ENCODE measurements at regions not wholly inside any gene's neighbourhood (a gene's known extent, or its start where the extent isn't known, plus 50 kb on each side); places are given as distances from the start of the nearest gene placed in this dataset.

- no peak for DNase-seq
Observed at GRCh38 chr1:201660931-201661822, 122.2 kb downstream of the NAV1 start.

DNA sequence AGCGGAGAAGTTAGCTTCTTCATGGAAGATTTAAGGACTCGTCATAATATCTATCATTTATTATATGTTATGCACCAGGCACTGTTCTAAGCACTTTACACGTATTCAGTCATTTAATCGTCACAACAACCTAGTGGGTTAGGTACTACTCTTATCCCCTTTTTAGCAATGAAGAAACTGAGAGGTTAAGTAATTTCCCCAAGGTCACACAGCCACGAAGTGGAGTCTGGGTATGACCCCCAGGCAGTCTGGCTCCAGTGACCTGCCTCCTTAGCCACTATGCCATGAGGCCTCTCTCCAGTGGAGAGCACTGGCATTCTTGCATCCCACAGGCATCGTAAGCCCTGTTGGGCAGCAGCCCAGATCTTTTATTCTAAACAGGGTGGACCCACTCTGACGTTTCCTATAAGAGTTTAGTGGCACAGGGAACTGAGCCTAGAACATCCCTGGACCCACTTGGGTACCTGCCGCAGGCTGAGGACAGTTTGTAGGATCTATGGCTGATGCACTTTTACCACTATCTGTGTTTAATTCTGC is 123.0 kb downstream of the NAV1 start:
- no peak for DNase-seq

- DNase-seq = no peak
Observed at GRCh38 chr1:201662646-201663045, 123.7 kb downstream of the NAV1 start.

DNA sequence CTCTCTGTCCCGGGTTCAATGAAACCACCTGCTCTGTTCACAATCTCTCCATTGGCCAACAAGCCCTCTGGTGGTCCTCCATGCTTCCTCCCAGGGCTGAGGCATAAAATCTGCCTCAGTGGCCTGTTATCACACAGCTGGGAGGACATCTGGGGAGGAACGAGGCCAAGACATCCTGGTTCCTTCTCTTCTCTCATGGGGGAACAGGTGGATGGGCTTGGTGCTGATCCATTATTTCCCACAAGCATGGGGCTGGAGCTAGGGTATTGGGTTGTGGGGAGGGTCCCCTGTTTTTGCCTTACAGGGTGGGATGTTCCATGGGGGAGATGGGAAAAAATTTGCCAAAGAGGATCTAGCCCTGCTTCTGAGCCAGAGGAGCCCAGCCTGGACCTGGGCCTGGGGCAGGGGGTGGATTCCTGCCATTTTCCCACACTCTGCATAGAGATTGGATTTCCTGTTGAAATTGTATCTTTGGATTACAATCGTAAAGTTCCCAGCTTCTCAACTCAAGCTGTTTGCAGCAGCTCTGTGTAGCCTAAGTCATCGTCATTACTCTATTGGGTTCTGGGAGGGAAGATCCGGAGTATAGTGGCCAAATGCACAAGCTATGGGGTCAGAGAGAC is 124.7 kb downstream of the NAV1 start:
- no peak for DNase-seq

GRCh38 chr1:201665036-201665435 is 126.1 kb downstream of the NAV1 start:
- DNase-seq = no peak

- no peak for DNase-seq
Observed at GRCh38 chr1:201666102-201666501, 127.2 kb downstream of the NAV1 start.

- DNase-seq = no peak
Observed at GRCh38 chr1:201666645-201667044, 127.7 kb downstream of the NAV1 start.

DNA sequence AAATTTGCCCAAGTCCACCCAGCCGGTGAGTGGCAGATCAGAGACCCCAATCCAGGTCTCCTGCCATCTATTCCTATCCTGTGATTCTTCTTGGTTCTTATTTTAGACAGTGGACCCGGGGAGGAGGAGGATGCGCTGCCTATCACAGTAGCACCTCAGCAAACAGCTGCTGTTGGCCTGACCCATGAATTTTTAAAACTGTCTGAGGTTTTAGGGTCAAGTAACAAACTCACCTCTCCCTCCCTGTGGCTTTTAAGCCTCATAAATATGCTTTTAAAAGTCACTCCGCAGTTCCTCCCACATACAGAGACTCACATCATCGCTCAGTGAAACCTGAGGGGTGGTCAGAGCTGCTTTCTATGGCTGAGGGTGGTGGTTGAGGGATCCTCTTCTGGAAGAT is 128.6 kb downstream of the NAV1 start:
- DNase-seq = no peak

DNA sequence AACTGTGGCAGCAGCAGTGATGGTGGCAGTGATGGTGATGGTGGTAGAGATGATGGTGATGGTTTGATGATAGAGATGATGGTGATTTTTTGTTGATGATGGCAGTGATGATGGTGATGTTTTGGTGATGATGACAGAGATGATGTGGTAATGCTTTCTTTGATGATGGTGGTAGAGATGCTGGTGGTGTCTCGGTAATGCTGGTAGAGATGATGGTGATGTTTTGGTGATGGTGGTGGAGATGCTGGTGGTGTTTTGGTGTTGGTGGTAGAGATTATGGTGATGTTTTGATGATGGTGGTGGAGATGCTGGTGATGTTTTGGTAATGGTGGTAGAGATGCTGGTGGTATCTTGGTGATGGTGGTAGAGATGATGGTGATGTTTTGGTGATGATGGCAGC is 131.6 kb downstream of the NAV1 start:
- DNase-seq = no peak

GRCh38 chr1:201672685-201673084 is 133.8 kb downstream of the NAV1 start:
- no peak for DNase-seq

DNA sequence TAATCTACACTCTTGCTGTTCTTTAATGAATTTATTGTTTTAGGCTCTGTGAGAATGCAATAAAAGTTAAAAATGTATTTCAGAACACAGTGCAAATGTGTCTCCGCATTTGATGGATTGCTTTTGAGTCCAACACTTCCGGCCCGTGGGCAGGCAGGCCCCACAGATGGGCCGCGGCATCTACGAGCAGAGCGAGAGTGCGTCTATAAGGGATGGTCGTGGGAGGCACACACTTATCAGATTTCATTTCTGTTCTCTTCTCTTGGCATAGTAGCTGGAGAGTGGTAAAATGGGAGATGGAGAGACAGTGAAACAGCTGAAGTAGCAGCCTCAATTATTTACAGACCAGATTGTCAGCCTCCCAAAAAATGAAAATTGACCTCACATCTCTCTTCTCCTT is 134.2 kb downstream of the NAV1 start:
- no peak for DNase-seq

- DNase-seq = no peak
Observed at GRCh38 chr1:201673915-201674314, 135.0 kb downstream of the NAV1 start.

DNA sequence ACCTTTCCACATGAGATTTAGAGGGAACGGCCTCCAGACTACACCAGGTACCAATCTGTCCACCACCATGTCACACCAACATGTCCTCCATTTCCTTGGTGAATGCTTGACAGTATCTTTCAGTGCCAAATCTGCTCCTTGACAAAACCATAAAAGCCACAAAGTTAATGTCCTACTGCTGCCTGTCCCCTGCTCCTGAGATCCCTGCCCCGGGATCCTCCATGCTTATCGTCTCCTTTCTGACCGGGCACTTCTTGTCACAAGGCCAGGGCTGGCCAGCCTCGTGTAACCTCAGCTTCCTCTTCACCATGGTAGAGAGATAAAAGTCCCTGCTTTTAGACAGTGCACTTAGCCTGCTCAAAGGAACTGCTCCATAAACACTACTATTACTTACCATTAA is 136.2 kb downstream of the NAV1 start:
- no peak for DNase-seq

DNA sequence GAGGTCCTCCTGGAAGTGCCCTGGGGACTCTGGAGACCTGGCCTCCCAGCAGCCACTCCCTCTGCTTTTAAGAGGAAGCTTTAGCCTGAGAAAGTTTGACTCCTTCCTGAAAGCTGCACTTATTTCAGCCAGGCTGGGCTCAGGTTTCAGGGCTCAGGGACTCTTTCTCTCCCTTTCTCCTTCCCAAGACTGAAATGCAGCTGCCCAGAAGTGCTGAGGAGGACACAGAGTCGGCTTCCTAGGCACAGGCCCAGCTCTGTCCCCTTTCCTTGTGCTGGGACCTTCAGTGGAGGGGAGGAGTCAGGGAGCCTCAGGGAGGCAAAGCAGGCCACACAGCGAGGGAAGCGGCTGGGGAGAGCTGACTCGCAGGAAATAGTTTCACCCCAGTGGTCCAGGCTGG is 137.3 kb downstream of the NAV1 start:
- DNase-seq = no peak

DNA sequence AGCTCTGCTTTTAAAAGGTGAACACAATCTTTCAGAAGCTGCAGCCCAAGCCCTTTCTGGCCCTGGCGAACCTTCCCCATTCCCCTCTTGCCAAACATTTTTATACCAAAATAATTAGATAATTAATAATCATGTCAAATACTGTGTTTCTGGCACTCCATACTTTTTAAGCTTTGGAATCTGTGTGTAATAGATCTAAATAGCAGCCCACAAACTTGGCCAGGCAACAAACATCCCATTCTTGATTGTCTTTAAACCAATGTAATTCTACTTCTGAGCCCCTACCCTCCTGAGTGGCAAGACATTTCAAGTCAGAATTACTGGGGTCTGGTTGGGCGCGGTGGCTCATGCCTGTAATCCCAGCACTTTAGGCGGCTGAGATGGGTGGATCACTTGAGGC is 137.7 kb downstream of the NAV1 start:
- no peak for DNase-seq

DNA sequence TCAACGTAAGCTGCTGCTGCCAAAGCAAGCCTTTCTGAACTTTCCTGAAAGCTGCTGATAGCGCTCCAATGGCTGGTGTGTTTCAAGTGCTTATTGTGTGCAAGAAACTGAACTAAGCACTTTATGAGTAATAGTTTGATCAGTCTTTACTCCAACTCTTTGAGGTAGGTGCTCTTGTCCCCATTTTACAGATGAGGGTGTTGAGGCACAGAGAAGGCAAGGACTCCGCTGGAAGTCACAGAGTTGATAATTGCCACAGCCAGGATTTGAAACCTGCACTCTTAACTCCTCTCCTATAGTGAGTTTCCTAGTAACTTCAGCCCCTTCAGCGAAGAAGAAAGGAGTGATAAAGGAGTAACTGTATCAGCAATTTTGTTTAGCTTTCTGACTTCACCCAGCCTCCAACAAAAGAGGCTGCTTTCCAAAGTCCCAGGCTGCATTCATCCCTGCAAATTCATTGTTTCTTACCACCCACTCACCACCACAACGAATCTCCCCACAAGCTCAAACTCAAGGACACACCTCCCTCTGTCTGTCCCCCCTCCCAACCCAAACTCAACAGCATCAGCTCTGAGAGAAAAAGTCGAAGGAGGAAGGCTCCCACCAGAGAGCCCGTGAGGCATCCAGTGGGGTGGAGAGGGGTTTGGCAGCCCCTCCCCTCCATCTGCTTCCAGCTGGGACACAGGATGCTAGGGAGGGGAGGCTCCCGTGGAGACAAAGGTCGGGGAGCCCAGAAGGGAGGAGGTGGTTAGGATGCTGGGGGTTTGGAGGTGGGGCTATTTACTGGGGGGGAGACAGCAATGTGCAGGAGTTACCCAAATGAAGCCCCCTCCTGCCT is 139.6 kb downstream of the NAV1 start:
- DNase-seq = no peak

DNA sequence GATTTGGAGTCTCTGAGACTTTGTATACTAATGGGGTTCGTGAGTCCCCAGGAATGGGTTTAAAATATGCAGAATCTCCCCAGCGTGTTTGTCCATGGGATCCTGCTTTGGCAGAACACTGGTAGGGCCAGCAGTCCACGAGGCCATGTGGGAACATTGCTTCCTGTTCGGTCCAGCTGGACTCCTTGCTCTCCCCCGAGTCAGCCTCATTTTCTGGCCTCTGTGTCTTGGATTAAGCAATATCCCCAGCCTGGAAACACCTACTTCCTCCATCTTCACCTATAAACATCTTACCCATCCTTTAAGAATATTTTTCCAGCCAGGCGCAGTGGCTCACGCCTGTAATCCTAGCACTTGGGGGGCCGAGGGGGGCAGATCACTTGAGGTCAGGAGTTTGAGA is 142.4 kb downstream of the NAV1 start:
- no peak for DNase-seq

- no peak for DNase-seq
Observed at GRCh38 chr1:201682964-201683363, 144.0 kb downstream of the NAV1 start.

DNA sequence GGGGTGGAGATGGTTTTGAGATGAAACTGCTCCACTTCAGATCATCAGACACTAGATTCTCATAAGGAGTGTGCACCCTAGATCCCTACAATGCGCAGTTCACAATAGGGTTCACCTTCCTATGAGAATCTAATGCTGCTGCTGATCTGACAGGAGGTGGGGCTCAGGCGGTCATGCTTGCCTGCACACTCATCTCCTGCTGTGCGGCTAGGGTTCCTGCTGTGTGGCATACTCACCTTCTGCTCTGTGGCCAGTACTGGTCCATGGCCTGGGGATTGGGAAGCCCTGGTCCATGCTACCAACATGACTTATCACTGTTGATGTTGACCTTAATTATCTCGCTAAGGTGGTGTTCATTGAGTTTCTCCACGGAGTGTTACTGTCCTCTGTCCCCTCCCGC is 144.5 kb downstream of the NAV1 start:
- no peak for DNase-seq

DNA sequence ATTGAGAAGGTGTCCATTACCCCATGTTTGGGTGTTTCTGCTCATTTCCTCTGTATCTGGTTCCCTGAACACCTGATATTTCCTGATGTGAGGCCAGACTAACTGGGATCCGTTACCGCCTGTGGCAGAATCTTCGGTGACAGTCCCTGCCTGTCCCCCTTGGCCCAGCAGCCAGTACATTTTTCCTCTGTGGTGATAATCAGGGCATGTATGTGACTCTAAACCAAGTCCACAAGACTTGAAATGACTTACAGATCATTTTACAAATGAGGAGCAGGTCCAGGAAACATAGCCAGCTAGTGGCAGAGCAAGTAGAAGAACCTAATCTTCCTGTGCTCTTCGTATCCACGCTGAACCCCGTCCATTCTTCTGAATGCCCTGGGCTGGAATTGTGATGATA is 143.5 kb upstream of the IPO9 start:
- DNase-seq = no peak

DNA sequence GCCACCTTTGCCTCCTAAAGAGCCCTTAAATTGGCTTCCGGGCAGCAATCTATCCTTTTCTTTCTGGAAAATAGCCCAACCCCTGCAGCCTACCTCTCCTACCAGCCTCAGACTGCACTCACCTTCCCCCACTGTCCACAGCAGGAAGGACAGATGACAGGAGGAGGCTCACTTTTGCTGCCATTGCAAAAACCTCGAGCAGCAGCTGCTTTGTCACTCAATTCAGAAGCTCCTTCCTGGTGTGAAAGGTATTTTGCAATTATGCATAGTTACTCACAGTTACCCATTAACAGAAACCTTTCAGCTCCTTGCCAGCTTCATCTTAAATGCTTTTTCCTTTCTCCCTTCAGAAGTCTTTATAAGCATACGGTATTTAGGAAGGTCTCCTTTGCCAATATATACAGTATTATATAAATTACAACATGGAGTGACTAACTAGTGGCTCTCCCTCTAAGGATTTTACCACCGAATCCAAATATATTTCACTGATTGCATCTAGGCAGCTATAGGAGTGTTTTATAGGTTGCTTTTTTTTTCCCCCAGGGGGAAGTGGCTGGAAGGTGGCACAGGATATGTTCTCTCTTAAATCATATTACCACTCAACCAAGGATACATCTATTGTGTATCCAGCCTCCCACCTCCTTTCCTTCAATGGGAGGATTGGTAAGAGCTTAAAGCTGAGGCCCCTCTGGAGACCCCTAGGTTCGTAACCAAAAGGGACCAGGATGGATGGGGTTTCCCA is 142.1 kb upstream of the IPO9 start:
- no peak for DNase-seq

- no peak for DNase-seq
Observed at GRCh38 chr1:201688514-201688913, 140.4 kb upstream of the IPO9 start.

- no peak for DNase-seq
Observed at GRCh38 chr1:201689647-201690046, 139.3 kb upstream of the IPO9 start.
